Glomerular visceral epithelial cell (primary cell): ENCODE measurements at regions not wholly inside any gene's neighbourhood (a gene's known extent, or its start where the extent isn't known, plus 50 kb on each side); places are given as distances from the start of the nearest gene placed in this dataset.
"Not testable (repeated sequence)": the region's sequence is repeated elsewhere in the genome, so short reads cannot be mapped to it uniquely, and the experiment has no call there.

ENCODE experiments used
- DNase-seq: peaks from one replicate; pipeline ENCODE4 v3.0.0-alpha.2; 2016; ENCODE audit errors: extremely low spot score

DNA sequence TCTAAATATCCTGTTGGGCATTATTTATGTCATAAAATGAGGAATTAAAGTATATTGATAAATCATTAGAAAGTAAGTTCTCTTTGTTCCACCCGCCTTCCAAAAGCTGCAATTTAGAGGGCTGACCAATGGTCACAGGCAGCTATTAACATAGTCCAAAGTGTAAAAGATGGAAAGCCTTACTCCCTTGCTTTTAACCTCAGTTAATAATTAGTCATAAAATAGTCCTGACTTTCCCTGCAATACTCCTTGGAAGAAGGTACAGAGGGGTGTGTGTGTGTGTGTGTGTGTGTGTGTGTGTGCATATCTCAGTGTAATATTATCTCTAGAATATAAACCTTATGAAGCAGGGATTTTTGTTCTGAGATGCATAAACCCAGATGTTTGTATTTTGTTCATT is 275.4 kb downstream of the FAT4 start:
- DNase-seq, result peak; percentile 6

DNA sequence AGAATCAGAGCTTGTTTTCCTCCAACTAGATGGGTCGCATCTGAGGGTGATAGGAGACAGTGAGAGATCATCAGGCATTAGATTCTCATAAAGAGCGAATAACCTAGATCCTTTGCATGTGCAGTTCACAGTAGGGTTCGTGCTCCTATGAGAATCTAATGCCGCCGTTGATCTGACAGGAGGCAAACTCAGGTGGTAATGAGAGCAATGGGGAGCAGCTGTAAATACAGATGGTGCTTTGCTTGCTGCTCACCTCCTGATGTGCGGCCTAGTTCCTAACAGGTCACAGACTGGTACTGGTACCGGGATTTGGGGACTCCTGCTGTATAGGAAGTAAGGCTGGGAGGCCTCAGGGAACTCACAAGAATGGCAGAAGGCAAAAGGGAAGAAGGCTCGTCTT is 276.5 kb downstream of the FAT4 start:
- no peak for DNase-seq

DNA sequence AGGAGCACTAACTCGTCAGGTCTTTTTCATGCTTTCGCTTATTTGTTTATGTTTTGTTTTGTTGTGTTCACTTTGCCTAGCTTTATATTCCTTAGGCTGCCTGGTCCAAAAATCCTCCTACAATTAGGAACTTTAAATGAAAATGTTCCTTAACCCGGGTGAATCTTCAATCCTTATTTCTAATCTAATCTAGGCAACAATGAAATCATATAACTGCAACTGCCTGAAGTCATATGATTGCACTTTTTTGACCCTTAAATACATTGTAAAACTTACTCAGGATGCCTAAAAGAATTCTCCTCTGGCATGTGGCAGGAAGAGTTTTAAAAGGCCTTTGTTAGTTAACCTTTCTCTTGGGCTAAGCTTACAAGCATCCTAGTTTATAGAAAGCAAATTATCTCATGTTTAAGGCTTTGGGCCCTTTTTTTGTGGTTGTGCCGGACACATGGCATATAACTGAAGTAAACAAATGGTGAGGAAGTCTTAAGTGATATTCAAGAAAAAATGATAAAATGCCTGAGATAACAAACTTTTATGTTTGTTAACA is 279.4 kb downstream of the FAT4 start:
- DNase-seq, result no peak

DNA sequence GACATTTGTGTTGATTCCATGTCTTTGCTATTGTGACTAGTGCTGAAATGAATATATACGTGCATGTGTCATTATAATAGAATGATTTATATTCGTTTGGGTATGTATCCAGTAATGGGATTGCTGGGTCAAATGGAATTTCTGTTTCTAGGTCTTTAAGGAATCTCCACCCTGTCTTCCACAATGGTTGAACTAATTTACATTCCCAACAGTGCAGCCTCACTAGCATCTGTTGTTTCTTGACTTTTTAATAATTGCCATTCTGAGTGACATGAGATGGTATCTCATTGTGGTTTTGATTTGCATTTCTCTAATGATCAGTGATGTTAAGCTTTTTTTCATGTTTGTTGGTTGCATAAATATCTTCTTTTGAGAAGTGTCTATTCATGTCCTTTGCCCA is 291.2 kb downstream of the FAT4 start:
- DNase-seq, result not testable (repeated sequence)

DNA sequence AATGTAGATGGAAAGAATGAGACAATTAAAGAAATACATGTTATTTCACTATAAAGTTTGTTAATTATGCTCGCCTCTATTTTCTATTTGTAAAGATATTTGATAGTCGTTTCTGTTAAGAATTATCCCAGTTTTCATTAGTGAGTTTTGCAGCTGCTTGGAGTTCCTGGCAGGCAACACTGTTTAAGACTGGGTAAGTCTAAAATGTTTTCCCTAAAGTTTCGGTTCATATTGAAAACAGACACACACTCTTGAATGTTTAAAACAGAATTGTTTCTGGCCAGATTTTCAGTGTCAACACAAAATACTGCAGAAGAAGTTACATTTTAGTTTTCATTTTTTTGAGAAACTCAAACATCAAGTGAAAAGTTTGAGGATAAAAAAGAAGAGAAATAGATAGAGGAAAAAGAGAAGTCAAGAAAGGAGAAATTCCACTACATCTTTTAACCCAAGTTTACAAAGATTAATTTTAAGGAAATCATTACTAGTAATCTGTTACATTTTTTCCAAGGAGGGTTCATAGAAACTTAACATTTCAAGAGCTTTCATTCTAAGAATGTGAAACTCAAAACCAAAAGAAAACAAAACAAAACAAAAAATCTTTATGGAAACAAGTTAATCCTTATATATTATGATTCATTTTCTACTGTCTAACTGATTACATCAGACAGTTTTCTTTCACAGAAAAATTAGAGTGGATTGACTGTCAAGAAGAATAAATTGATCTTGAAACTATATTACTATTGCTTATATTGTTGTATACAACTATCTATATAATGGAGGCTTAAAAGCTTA is 305.5 kb downstream of the FAT4 start:
- DNase-seq, result no peak

DNA sequence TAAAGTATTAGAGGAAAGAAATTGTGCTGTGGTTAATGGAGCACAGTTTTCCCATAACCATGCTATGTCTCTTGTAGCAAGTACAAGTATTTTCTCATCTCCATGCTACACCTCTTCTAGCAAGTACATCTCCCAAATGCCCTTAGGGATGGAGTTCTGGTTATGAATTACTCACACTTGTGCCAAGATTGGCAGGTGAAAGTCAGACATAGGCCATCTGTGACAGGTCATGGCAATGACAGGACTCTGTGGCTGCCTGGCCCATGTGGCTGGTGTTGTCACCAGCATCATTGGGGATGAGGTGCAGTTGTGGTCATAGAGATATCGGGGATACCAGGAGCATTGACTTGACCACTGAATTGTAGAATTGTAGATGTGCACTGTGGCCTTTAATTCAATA is 310.2 kb downstream of the FAT4 start:
- DNase-seq, result no peak

DNA sequence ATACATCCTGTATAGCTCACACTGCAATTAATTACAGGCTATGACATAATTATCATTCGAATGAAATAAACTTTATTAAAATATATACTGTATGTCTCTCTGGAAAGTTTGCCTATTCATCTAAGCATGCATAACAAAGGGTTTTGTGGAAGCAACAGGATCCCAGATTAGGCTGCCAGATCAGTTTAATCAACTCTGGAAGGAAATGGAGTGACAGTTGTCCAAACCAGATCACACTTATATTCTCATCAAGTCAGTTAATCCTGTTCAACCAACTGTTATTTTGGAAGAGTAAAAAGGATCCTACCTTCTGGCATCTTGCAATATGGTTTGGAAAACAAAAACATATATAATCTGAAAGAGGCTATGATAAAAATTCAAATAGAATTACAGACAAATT is 312.2 kb downstream of the FAT4 start:
- no peak for DNase-seq

DNA sequence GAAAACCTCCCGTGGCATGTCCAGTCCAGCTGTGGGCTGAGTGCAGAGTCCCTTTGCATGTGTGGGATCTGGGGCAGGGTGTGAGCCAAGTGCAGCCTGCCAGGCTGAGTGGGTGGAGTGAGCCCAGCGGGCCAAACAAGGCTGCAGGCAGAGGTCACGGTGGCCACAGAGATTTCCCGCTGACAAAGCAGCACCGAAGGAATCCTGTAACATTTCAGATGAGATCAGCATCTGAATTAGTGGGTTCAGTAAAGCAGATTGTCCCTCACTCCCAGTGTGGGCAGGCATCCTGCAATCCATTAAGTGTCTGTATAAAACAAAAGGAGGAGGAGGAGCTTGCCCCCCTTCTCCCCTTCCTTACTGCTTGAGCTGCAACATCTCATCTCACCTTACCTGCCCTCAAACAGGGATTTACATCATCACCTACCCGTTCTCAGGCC is 324.4 kb downstream of the FAT4 start:
- DNase-seq, result peak; percentile 6

DNA sequence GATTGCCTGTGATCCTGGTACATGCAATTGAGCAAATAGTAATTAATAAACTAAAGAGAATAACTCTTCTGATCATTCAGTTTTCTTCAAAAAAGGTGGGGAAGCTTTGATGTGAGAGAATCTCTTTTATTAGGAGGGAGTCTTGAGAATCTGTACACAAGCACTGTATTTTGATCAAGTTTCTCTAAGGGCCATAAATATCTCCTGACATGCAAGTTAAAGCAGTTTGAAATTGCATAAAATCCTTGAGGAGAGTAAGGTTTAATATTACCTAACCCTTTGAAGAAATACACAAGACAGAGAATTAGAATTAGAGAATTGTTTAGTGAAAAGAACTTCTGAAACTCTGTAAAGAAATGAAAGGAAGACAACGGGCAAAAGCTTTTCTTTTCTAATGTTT is 326.9 kb downstream of the FAT4 start:
- no peak for DNase-seq

DNA sequence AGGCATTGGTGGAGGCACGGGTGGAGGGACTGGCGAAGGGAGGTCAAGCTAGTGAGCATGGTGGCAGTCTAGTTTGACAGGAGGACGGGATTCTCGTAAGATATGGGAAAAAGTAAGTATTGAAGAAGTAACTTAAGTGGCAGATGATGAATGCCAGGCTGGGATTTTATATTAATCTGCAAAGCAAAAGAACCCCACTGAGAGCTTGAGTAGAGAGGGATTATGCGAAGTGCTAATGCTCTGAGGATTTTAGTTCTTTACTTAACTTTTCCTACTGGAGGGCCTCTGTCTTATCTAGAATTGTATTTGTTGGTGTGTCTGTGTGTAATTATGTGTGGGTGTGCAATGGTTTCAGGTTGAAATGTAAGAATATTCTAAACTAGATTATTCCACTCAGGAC is 327.9 kb downstream of the FAT4 start:
- DNase-seq, result no peak

DNA sequence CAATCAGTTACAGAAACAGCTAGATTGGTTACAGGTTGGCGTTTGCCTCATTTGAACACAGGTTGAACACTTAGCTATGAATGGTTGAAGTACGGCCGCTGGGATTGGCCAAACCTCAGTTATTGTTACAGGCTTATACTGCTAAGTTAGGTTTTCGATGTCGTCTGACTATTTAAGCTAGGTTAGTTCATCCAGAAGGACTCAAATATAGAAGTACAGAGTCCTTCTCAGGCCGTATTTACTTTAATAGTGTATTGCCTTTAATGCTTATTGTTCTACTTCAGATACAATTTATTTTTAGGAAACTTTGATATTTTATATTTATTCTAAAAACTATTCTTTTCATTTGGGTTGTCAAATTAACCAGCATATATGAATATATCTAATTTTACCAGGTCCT is 334.7 kb downstream of the FAT4 start:
- no peak for DNase-seq

DNA sequence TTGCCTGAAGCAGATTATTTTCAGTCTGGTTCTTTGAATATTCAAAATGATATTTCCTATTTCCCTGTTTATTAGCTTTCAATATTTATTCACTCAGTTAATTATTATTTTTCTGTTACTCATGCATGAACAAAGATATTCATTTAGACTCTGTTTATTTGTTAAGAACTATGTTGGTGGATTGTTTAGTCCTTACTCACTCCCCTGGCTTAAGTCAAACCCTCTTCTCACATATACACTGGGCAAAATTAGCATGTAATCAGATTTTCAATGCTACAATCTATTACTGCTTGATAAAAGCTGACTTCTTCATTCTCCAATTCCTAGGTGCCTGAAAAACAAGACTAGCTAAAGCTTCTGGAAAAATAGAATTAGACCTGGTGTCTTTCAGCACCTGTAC is 335.8 kb downstream of the FAT4 start:
- DNase-seq, result no peak

DNA sequence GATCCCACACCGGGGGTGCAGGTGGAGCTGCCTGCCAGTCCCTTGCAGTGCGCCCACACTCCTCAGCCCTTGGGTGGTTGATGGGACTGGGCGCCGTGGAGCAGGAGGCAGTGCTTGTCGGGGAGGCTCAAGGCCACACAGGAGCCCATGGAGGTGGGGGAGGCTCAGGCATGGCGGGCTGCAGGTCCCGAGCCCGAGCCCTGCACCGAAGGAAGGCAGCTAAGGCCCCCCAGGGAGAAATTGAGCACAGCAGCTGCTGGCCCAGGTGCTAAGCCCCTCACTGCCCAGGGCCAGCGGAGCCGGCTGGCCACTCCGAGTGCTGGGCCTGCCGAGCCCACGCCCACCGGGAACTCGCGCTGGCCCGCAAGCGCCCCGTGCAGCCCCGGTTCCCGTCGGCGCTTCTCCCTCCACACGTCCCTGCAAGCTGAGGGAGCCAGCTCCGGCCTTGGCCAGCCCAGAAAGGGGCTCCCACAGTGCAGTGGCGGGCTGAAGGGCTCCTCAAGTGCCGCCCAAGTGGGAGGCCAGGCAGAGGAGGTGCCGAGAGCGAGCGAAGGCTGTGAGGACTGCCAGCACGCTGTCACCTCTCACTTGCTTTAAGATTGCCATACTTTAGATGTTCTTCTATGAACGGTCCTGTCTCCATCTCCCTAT is 337.1 kb downstream of the FAT4 start:
- DNase-seq, result not testable (repeated sequence)

DNA sequence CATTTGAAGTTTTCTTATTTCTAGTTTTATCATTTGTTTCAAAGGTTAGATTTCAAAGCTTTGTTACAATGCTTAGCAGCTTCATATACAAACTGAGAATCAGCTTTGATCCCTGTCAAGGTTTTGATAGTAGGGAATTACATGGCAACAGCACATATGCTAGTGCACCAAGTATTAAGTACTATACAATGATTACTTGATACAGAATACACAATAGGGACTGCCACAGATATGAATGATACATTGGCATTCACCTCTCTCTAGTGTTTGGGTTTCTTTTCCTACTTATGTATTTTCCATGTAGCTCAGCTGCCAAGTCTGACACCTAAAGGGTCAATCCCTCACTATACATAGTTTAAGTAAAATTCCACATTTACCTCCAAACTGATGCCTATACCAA is 344.0 kb downstream of the FAT4 start:
- DNase-seq, result no peak

DNA sequence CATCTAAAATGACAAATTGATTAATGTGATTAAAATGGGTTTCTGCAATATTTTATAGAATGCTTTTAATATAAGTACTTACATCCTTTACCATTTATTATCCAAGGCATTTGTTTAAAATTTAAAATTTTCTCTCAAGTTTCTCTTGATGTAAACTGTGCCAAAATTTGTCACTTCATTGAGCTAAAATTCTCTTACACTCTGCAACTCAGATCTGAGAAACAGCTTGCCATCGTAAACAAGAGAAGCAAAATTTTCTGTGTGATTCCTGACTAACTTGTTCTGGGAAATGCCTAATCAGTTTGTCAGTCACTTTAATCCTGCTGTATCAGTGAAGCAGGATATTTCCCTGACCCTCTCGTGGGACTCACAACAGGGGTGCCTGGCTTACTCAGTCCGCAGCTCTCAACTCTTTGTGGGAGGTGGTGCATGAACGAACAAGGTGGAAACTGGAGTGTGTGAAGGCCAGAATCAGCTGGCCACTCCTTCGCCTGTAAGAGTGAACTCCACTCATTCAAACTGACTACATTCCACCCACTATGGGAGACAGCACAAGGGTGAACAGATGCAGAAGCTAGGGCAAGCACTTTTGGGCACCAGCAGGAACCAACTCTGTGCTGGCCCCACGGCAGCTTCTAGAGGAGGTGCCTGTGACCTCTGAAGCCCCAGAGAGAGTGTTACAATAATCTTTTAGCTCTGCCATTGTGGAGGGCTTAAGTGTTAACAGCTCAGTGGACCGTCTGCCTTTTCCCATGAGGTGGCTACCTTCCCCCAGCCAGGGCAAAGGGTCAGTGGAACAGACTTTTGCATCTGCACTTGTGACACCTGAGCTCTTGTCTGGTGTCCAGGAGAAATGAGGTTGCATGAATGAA is 349.4 kb downstream of the FAT4 start:
- no peak for DNase-seq

DNA sequence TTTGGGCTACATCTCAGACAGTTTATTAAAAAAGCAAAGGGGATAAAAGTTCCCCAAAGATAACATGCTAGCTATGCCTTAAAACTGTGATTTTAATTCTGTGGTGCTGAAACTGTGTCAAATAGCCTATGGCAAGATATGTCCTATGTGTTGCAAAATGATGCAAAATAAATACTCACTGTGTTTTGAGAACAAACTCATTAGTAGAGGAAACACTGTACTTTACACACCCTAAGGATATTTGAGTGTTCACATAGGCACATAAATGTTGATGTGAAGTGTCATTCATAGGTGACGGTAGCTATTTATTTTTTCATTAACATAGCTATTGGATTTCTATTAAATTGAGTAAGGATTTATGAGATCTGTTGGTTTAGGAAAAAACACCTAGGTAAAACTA is 351.9 kb downstream of the FAT4 start:
- DNase-seq, result no peak

DNA sequence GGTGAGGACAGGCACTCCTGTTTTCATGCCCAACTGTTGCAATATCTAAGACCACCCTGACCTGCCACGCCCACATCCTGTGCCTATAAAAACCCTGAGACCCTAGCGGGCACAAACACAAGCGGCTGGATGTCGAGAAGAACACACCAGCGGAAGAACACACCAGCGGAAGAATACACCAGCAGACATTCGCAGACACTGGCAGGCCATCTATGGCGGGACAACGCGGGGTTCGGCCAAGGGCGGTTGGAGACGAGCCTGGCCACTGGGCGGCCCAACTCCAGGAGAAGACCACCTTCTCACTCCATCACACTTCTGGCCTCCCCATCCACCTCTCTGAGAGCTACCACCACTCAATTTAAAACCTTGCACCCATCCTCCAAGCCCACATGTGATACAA is 361.4 kb downstream of the FAT4 start:
- no peak for DNase-seq

DNA sequence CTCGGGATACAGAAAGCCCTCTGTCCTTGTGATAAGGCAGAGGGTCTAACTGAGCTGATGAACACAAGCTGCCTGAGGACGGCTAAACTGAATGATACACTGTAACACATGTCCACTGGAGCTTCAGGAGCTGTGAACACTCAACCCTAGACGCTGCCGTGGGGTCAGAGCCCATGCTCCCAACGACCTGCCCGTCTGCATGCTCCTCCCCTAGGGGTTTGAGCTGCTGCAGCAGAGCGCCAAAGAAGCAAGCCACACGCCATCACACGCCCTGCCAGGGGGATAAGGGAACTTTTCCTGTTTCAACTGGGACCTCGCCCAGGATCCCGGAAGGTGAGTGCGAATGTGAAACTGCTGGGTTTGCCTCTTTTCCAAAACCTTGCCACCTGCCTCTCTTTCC is 361.8 kb downstream of the FAT4 start:
- no peak for DNase-seq

DNA sequence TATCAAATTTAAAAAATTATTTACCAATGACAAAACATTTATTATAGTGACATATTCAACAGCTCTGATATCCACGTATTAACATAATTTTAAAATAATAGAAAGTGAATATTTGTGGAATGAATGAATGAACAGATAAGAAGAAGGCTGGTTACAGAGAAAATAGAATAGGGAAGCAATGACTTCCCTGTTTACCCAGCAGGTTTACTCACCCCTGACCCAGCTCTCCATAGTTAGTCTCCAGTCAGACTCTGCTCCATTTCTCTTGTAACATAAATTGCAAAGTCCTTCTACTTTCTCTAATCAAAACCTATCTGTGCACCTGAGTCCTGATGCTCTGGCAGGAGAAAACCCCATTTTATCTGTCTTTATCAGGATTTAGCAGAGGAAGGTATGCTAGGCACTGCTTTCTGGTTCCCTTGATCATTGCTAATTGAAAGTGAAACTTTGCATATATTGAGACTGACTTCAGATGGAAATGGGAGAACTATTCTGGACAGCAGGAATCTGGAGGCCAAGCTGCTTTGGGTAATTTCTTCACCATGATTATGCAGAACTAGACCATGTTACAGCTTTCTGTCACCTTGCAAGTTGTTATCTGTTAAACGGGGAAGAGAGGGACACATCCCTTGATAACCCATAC is 363.0 kb downstream of the FAT4 start:
- DNase-seq, result no peak

DNA sequence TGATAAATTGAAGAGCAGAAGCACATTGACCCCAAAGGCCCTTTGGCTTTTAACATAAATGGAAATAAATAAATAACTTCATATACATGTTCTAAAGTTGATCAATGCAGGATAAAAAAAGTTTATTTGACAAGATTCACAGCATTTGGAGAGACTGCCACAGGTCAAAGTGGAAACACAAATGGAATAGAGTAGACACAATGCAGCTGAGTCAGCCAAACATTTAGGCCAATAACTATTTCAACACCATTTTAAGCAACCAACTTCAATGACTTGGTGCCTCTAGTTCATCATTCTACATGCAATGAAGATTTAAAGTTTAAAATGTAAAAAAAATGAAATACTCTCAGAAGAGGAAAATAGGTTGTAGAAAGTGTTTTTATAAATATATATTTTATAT is 365.2 kb downstream of the FAT4 start:
- DNase-seq, result no peak

DNA sequence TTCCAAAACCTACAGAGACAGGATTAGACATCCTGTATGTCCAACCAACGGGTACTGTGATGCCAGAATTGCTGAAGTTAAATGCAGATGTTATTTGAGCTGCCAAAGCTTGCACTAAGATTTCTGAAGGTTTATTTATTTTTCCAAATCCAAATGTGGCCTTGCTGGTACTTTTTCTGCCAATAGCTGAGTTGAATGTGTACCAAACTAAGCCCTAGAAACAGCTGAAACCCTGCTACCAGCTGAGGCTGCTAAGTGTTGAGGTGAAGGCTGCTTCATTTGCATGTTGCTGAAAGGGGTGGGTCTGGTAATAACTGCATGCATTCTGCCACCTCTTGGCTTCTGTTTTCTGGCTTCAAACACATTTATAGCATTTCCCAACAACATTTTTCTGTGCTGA is 366.5 kb downstream of the FAT4 start:
- DNase-seq, result no peak

DNA sequence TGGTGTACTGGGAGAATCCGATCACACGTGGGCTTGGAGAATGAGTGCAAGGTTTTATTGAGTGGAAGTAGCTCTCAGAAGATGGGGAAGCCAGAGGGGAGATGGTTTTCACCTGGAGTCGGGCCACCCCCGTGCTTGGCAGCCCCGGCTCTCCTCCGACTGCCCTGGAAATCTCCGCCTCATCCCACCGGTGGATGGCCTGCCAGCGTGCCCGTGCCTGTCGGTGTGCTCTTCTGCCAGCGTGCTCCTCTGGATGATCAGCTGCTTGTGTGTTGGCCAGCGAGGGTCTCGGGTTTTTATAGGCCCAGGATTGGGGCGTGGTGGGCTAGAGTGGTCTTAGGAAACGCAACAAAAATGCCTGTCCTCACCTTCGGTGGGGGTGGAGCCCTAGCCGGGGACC is 368.0 kb downstream of the FAT4 start:
- DNase-seq, result no peak
